ENCODE measurements at regions not wholly inside any gene's neighbourhood (a gene's known extent, or its start where the extent isn't known, plus 50 kb on each side); places are given as distances from the start of the nearest gene placed in this dataset.
"Not testable (repeated sequence)": the region's sequence is repeated elsewhere in the genome, so short reads cannot be mapped to it uniquely, and the experiment has no call there.

GRCh38 chr17:64741038-64741641 lies 79.0 kb upstream of the SMURF2 start:
- Mint-ChIP-seq H3K4me1 (ENCODE audit: low read depth) (peaks cover 39% of the 10 kb centered on the region), H3K4me3 (ENCODE audit: unreplicated experiment) (peak overlapping the region; percentile 53), H3K9me3 (ENCODE audit: low read depth) (no peaks in the 10 kb centered on the region)

GRCh38 chr17:64739316-64740058 lies 77.4 kb upstream of the SMURF2 start:
- H3K4me1 Mint-ChIP-seq (ENCODE audit: low read depth) = peaks cover 39% of the 10 kb centered on the region
- TF ChIP-seq CTCF (IDR thresholded peaks at IDR 0.05) = no peak
- H3K4me3 Mint-ChIP-seq (ENCODE audit: unreplicated experiment) = peak overlapping the region; percentile 22
- no peaks in the 10 kb centered on the region for H3K27me3 Mint-ChIP-seq (ENCODE audit: low read depth)
- H3K27ac Mint-ChIP-seq (ENCODE audit: unreplicated experiment) = peak overlapping the region; percentile 90
- H3K36me3 Mint-ChIP-seq (ENCODE audit: low read depth) = no peaks in the 10 kb centered on the region
- no peaks in the 10 kb centered on the region for H3K9me3 Mint-ChIP-seq (ENCODE audit: low read depth)
- DNase-seq (ENCODE audit: low spot score) = no peak

More at GRCh38 chr17:64741038-64741641, 79.0 kb upstream of the SMURF2 start:
- no peaks in the 10 kb centered on the region for H3K36me3 Mint-ChIP-seq (ENCODE audit: low read depth)
- no peak for DNase-seq (ENCODE audit: low spot score)
- no peak for TF ChIP-seq CTCF (IDR thresholded peaks at IDR 0.05)
- H3K27ac Mint-ChIP-seq (ENCODE audit: unreplicated experiment) = peak overlapping the region; percentile 93
- H3K27me3 Mint-ChIP-seq (ENCODE audit: low read depth) = no peaks in the 10 kb centered on the region

- H3K4me3 Mint-ChIP-seq (ENCODE audit: unreplicated experiment) = no peak overlapping the region
- H3K27ac Mint-ChIP-seq (ENCODE audit: unreplicated experiment) = no peak overlapping the region
- no peaks in the 10 kb centered on the region for H3K36me3 Mint-ChIP-seq (ENCODE audit: low read depth)
- H3K9me3 Mint-ChIP-seq (ENCODE audit: low read depth) = no peaks in the 10 kb centered on the region
- no peak for DNase-seq (ENCODE audit: low spot score)
- peaks cover 50% of the 10 kb centered on the region for H3K4me1 Mint-ChIP-seq (ENCODE audit: low read depth)
- TF ChIP-seq CTCF (IDR thresholded peaks at IDR 0.05) = peak; percentile 81
- H3K27me3 Mint-ChIP-seq (ENCODE audit: low read depth) = no peaks in the 10 kb centered on the region
These were observed 74.8 kb upstream of the SMURF2 start for GRCh38 chr17:64736804-64737492.

- H3K9me3 Mint-ChIP-seq (ENCODE audit: low read depth) = no peaks in the 10 kb centered on the region
- TF ChIP-seq CTCF (IDR thresholded peaks at IDR 0.05) = peak; percentile 17
- DNase-seq (ENCODE audit: low spot score) = no peak
- H3K27ac Mint-ChIP-seq (ENCODE audit: unreplicated experiment) = peak overlapping the region; percentile 38
- H3K4me1 Mint-ChIP-seq (ENCODE audit: low read depth) = peaks cover 33% of the 10 kb centered on the region
- H3K36me3 Mint-ChIP-seq (ENCODE audit: low read depth) = no peaks in the 10 kb centered on the region
- H3K27me3 Mint-ChIP-seq (ENCODE audit: low read depth) = no peaks in the 10 kb centered on the region
- no peak overlapping the region for H3K4me3 Mint-ChIP-seq (ENCODE audit: unreplicated experiment)
These were observed 70.4 kb upstream of the SMURF2 start for GRCh38 chr17:64732336-64733006.

GRCh38 chr17:64730023-64730422 lies 67.9 kb upstream of the SMURF2 start:
- peaks cover 31% of the 10 kb centered on the region for H3K4me1 Mint-ChIP-seq (ENCODE audit: low read depth)
- DNase-seq (ENCODE audit: low spot score); H3K4me3 Mint-ChIP-seq (ENCODE audit: unreplicated experiment); H3K27me3 Mint-ChIP-seq (ENCODE audit: low read depth); H3K27ac Mint-ChIP-seq (ENCODE audit: unreplicated experiment); H3K36me3 Mint-ChIP-seq (ENCODE audit: low read depth); H3K9me3 Mint-ChIP-seq (ENCODE audit: low read depth): not testable (repeated sequence)
